GM21723 (cell line): ENCODE measurements at regions not wholly inside any gene's neighbourhood (a gene's known extent, or its start where the extent isn't known, plus 50 kb on each side); places are given as distances from the start of the nearest gene placed in this dataset.
A peak's percentile ranks its signal among the peaks of the same experiment; 100 is the strongest.

Experiments
- ATAC-seq: cut with Tn5 transposase; IDR thresholded peaks from one replicate; pipeline ENCODE4 v1.9.1; 2021; ENCODE audit warnings: mild to moderate bottlenecking, moderate library complexity; ENCODE audit not compliant: unreplicated experiment

DNA sequence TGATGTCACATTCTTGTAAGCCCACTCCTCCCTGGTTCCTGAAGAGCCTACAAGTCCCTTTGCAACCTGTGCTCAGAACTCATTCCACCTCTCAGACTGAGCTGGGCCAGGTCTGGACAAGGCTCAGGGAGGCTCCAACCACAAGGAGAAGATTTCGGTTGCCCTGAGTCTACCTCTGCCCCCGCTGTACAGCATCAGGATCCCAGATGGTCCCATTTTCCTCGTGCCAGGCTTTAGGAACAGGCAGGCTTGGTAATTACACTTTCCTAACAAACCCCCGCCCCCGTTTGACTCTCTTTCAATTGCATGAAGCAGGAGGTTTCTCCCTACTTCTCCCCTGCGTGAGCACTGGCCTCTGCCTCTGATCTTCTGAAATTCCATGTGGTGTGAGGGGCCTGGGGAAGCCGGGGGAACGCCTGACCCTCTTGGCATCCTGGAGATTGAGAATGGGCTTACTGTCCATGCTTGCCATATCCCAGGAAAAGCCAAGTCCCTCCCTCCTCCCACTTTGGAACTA, 86.9 kb upstream of the CTNNA1 start:
- no peak for ATAC-seq

DNA sequence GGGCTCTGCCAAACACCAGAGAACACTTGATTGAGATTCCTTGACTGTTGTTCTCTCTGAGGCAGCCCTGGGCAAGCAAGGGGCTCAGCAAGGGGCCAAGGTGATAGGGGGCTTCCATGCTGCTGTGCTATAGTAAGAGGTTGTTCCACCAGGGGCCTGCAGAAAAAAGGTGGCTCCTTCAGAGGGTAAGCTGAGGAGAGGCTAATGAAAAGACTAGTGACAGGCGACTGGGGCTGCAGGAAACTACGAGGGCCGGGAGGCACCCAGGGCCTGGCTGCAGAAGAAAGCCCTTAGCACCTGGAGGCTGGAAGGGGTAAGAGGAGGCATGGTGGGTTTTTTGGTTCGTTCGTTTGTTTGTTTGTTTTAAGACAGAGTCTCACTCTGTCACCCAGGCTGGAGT, 88.0 kb upstream of the CTNNA1 start:
- ATAC-seq, result no peak

DNA sequence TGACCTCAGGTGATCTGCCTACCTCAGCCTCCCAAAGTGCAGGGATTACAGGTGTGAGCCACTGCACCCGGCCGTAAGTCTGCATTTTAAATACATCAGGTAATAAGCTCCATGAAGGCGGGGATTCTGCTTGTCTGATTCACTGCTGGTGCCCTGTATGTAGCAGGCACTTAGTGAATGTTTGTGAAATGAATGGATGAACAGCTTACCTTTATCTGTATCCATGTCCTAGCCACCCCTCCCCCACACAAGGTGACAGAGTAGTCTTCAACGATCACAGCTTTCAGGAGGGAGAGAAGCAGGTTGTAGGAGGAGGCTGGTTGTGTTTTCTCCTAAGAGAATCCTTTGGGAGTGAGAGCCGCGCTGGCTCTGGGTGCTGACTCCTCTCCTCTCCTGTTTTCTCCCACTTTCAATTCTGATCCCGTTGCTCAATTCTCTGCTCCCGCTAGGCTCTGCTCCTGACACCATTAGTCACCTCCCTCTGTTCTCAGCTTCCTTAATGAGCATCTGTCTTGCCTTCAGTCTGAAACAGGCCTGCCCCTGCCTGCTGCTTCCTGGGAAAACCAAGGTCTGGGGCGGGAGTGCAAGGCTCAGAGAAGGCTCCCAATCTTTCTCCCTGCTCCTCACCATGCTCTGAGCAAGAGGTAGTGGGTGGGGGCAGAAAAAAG, 88.8 kb upstream of the CTNNA1 start:
- ATAC-seq, result no peak

DNA sequence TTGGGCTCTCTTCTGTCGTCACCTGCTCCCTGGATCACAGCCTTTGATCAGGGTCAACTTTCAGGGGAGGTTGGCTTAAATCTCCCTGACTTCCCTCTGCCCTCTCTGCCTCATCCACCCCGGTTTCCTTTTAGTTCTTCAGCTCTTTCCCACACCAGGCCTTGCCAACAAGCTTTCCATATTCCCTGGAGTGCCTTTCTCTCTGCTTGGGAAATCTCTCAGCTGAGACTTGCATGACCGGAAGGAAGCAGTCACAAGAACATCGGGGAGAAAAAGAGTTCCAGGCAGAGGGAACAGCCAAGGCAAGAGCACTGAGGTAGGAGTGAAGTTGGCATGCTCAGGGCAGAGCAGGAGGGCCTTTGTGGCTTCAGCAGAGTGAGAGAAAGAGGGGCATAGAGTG, 88.4 kb upstream of the HSPA9 start:
- ATAC-seq, result no peak

DNA sequence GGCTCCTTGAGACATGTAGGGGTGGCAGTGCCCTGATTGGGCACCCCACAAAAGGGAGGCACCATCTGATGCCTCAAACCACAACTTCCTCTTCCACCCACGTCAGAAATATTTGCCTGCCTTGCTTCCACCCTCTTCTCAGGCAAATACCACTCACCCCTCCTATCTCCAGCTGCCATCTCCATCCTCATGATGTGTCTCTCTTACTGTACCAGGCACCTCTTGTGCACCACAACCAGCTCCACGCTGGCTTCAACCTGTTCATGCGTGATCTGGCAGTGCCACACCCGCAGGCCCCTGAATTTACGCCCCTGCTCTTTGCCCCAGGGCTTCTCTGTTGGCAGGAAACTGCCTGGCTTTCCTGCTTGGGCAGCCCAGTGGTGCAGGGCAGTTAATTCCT, 87.8 kb upstream of the HSPA9 start:
- ATAC-seq, result no peak

DNA sequence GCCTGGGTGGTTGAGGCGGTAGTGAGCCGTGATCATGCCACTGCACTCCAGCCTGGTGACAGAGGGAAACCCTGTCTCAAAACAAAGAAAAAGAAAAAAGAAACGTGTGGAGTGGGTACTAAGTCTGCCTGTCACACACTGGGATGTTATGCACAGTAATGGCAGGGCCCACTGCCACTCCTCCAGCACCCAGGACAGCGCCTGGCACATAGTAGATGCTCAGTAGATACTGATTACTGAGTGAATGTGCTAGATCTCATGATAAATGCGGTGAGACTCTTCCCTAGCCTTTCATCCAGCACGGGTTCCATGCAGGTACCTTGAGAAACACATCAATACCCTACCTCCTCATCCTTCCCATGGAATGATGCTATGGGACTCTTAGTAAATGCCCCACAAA, 87.4 kb upstream of the HSPA9 start:
- no peak for ATAC-seq

DNA sequence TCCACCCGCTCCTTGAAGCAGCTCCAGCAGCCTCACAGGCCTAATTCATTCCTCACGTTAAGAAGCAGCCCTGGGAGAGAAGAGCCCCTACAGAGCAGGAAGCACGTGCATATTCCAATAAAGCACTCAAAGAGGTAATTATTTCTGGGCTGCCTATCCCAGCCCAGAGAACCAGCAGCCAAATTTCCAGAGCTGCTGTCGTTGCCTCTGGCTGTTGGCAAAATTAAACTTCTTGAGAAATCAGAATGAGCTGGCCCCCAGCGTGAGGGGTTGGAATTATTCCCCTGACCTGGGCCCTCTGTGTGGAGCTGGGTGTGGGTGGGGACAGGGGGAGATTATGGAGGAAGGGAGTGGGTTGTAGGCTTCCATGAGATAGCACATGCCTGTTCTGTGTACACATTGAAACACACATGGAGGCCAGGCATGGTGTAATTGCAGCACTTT, 86.8 kb upstream of the HSPA9 start:
- ATAC-seq, result no peak

DNA sequence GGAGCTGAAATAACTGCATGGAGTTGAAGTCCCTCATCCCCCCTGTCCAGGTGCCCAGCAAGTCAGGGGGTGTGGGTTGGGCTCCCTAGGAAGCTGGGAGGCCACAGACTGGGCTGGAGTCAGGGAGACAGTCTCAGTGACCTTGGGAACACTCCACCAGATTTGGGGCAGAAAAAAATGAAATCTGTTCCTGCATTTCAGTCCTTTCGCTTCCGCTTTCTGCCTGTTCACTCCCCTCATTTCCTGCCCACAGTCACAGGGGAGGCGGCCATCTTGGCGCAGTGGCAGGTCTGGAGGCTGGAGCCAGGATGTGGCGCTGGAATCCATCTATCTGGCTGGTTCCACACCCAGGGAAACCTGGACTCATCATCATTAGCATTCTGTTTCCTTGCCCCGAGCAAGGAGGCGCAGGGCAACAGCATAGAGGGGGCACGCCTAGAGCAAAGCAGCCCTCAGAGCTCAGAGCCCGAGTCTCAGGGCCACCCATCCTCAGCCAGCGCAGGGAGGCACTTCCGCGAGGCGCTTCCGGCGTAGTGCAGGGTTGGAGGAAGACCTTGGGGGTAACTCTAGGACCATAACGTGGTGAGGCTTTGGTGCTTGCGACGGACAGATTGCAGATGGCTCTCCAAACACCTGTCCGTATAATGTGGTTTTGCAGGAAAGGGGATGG, 86.2 kb upstream of the HSPA9 start:
- no peak for ATAC-seq

DNA sequence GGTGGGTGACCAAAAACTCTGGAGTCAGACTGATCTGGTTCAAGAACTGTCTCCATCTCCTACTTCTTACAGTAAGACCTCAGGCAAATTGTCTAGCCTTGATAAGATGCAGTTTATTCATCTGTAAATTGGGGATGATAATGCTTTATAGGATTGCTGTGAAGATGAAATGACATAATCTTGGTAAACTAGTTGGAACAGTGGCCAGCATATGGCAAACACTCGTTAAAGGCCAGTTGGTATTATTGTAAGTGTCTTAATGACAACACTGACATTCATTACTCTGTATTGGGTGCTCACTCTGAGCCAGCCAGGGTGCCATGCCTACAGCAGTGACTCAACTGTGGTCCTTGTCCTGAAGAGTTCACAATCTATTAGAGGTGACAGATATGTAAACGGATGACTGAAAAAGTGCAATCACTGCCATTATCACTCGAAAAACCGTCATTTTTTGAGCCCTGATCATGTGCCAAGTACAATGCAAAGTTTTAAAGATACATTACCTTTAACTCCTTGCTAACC, 84.9 kb upstream of the HSPA9 start:
- ATAC-seq, result no peak

DNA sequence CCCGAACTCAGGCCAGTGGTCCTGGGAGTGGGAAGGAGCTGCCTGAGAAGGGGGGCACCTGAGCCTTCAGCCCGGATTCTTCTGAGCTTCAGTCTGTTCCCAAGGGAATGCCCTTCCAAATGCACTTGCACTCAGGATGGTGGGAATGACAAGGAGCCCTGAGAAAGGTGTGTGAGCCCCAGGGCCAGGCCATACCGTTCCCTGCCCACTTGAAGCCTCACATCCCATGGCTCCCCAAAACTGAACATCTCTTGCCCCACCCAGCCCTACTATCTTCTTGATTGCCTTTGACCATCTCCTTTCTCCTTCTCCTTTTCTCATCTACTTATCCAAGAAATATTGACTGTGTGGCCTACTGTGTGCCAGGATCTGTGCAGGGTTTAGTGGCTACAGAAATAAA, 84.4 kb upstream of the HSPA9 start:
- no peak for ATAC-seq

DNA sequence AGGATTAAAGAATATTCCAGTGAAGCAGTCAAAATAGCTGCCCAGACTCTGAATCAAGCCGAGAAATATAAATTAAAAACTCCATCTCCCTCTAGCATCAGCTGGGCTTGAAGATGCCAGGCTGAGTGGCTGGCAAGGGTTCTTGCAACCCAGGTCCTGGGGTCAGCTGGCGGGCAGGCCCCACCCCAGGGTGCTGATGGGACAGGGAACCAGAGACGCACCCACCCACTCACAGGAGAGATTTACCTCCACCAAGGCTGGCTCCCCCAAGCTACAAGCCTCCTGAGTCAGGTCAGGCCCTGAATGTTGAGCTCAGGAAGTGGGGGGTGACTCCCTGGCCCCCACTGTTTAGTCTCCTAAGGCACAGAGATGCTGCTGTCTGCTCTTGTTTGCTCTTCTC, 83.9 kb upstream of the HSPA9 start:
- ATAC-seq, result no peak

DNA sequence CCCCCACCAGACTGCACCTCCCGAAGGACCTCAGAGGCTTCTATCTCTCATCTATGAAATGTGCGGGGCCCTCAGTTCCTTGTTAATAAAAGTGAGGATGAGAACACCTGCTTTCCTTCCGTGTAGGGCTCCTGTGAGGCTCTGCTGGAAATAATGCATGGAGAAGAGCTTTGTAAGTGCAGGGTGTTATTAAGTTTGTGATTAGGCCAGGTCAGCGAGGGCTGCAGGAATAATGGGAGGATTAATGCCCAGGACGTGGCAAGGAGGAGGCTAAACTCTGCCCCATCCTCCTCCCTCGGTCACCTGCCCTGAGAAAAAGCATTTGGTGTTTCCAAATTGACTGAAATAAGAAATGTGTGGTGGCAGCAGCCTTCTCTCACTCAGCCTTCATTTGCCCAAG, 83.5 kb upstream of the HSPA9 start:
- no peak for ATAC-seq

DNA sequence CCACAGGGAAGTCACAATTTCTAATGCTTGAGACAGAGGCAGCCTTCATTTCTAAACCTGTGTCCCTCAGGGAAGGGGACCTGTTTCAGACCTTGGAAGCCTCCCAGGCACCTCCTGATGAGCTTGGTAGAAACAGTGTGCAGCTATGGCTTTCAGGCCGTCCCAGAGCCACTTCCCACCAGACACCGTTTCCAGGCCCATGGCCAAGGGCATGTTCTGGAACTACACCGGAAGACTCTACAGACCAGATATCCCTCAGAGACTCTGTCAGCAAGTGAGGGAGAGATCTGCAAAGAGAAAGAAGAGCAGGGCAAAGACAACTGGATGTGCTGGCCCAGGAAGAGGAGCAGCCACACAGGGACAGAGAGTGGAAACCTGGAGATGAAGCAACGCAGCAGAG, 82.2 kb upstream of the HSPA9 start:
- no peak for ATAC-seq

DNA sequence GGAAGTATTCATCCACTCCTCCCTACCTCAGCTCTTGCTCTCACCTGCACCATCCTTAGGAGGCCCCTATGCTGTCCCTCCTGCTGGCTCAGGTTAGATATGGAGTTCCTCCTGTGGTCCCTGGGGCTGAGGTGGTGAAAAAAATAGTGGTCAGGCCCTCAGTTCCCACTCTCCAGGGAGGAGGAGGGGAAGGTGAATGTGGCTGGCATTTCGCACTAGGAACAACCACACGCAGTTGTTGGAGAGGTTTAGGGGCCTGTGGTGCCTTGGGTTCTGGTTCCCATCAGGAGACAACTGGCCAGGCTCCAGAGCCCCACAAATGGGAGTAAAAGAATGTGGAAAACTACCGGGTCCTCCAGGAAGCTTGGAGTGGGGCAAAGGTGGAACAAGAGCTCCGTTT, 81.7 kb upstream of the HSPA9 start:
- no peak for ATAC-seq

DNA sequence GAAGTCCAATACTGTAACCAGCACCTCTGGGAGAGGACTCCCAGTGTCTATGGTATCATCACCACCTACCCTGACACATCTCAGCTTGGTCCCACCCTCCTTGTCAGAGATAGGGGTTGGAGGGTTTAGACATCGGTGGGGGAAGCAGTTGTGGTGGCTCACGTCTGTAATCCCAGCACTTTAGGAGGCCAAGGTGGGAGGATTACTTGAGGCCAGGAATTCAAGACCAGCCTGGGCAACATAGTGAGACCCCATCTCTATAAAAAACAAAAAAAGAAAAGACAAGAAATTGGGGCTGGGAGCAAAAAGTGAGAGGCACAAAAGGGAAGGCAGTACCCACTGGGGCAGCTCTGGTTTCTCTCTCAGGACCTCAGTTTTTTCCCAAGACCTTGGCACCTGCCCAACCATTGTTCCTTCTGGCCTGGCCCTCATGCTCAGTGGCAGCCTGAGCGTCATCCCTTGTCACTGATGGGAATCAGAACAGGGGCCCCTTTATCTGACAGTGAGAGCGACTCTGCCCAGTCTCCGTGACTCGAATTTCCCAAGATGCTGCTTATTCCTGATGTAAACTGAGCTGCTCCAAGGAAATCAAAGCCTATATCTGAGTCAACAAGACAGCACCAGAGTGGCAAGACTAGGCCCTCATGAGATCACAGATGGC, 80.5 kb upstream of the HSPA9 start:
- no peak for ATAC-seq

DNA sequence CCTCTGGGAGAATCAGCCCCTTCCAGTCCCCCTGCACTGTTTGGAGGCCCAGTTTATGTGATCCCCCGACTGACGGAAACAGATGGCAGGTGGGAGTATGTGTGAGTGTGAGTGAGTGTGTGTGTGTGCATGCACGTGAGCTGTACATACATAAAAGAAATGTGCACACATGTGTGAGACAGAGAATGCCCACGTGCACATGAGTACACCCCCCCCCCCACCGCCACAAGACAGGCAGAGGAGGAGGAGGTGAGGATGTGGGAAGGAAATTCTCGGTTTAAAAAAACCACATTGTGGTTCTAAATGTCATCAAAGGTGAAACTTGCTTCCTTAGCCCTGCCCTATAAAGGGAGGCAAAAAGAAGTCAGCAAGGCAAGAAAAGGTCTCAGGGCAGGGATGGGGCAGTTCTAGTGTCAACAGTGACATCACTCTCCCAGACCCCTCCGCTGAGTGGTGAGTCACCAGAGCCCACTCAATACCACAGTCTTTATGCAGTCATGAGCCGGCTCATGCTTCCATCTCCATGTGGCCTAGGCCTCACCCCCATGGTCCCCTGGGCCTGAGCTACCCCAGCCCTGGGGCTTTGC, 79.2 kb upstream of the HSPA9 start:
- ATAC-seq, result peak; percentile 67

DNA sequence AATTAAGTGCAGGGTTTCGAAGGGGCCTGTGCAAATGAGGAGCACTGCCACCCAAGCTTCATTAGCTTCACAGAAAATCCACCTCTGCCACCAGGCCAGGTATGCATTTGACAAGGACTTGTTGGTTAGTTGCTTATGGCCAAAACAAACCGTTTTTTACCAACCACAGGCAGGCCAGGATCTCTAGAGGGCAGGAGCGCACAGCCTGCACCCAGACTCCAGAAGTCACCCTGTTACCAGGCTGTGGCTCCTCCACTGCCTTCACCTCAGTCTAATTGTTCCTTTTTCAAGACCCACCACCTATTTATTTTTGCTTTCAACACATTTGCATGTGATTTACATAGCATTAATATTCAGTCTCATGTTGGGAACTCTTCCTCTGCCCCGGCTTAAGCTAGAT, 78.3 kb upstream of the HSPA9 start:
- no peak for ATAC-seq

DNA sequence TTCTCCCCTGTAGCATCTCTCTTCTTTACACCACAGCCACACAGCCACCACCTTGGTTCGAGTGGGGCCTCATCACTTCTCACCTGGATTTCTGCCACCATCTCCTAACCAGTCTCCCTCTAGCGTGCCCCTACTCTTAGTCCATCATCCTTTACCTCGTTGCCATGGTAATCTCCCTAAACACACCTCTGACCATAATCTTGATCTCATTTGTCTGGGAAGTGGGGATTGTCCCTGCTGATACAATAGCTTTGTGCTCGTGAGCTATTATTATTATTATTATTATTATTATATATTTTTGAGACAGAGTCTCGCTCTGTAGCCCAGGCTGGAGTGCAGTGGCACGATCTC, 76.5 kb upstream of the HSPA9 start:
- no peak for ATAC-seq

DNA sequence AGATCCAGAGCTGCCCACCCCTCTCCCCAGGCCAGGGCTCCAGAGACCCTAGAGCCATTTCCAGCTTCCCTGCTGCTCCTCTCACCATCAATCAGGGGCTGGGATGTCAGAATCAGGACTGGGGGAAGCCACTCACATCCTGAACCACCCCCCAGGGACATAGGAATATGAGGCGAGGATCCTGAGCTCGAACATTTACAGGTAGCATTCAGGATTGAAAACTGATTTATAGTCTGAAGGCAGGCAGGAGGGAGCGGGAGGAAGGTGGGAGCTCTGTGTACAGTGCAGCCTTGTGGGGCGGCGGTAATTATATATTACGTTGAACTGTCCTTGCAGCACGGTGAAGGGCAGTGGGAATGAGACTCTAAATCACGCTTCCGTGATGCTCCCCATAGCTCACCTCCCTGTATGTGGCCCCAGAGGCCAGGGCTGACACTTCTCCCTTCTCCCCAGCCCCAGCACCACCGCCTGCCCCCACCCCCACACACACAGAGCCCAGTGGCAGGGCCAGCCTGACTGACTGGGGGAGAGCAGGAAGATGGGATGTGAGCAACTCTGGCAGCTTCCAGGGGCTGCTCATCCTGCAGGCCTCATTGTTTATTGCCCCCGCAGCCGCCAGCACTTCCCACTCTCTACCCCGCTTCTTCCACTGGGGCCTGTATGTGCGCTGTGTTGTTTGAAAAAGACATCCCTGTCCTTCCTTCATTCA, 76.0 kb upstream of the HSPA9 start:
- no peak for ATAC-seq

DNA sequence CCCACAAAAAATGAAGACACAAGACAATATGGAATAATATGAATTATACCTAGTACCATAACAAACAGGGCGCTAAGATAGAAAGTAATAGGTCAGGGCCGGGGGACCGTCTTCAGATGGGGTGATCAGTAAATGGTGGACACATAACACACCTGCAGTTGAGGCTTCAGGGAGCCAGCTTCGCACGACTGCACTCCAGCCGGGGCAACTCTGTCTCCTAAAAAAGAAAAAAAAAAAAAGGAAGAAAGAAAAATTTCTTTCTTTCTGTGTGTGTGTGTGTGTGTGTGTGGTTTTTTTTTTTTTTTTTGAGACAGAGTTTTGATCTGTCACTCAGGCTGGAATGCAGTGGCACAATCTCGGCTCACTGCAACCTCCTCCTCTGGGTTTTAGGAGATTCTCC, 75.0 kb upstream of the HSPA9 start:
- ATAC-seq, result no peak

DNA sequence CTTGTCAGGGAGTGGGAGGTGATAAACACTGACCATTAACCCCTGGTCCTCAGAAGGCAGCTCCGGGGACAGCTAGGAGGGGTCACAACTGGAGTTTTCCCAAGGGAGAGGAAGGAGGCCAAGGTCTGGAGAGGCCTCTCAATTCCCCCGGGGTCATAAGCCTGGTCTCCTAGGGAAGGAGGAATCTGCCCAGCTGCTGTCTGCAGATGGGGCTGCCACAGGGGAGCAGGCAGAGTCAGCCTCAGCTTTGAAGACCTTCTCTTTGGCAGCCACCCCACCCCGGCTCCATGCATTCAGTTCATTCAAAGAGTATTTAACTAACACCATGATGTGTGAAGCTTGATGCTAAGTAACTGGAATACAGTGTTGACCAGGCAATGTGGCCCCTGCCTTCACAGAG, 74.6 kb upstream of the HSPA9 start:
- ATAC-seq, result no peak
